OCI-LY3 (cell line): ENCODE measurements at regions not wholly inside any gene's neighbourhood (a gene's known extent, or its start where the extent isn't known, plus 50 kb on each side); places are given as distances from the start of the nearest gene placed in this dataset.

Source experiments
- H2AFZ ChIP-seq: fragments of 200-600, 300-600 bp; shearing (Covaris generic); 2 replicates; pipeline ENCODE4 v1.6.0; 2014; ENCODE audit warnings: antibody characterized with exemption, low read depth, low read length
- H3K27ac ChIP-seq: fragments of 200-600, 300-600 bp; sonication (generic); 2 replicates; pipeline ENCODE4 v1.5.1; 2014; ENCODE audit warnings: mild to moderate bottlenecking, low read length, moderate library complexity, mixed read lengths
- H3K27me3 ChIP-seq: fragments of 200-600, 300-600 bp; sonication (generic); 2 replicates; pipeline ENCODE4 v1.6.1; 2014; ENCODE audit warnings: low read depth, low read length, mixed read lengths
- H3K36me3 ChIP-seq: fragments of 200-600, 300-600 bp; sonication (generic); replicated peaks from 2 replicates; pipeline ENCODE3; 2014; ENCODE audit warnings: low read depth, low read length, mixed read lengths
- H3K4me1 ChIP-seq: fragments of 300-600, 200-600 bp; sonication (generic); 2 replicates; pipeline ENCODE4 v1.6.1; 2014; ENCODE audit warnings: low read length, mixed read lengths
- H3K4me2 ChIP-seq: fragments of 200-600, 300-600 bp; sonication (generic); 2 replicates; pipeline ENCODE4 v1.6.1; 2014; ENCODE audit warnings: low read length, mixed read lengths
- H3K4me3 ChIP-seq: fragments of 300-600, 200-600 bp; sonication (generic); 2 replicates; pipeline ENCODE4 v1.5.1; 2014; ENCODE audit warnings: antibody characterized with exemption, mild to moderate bottlenecking, low read length, moderate library complexity
- H3K79me2 ChIP-seq: fragments of 300-600, 200-600 bp; shearing (Covaris generic); 2 replicates; pipeline ENCODE4 v1.6.1; 2014; ENCODE audit warnings: mild to moderate bottlenecking, low read length, mixed read lengths
- H3K9ac ChIP-seq: fragments of 300-600, 200-600 bp; shearing (Covaris generic); 2 replicates; pipeline ENCODE4 v1.6.0; 2014; ENCODE audit warnings: mild to moderate bottlenecking, low read length, moderate library complexity
- H3K9me3 ChIP-seq: fragments of 200-600, 300-600 bp; shearing (Covaris generic); 2 replicates; pipeline ENCODE4 v1.6.1; 2014; ENCODE audit warnings: low read length, mixed read lengths; ENCODE audit not compliant: insufficient read depth
- H4K20me1 ChIP-seq: fragments of 200-600, 300-600 bp; sonication (generic); 2 replicates; pipeline ENCODE4 v1.6.1; 2016; ENCODE audit warnings: low read length, mixed read lengths; ENCODE audit not compliant: insufficient read depth
- EZH2phosphoT487 ChIP-seq: fragments of 200-600 bp; shearing (Covaris generic); IDR thresholded peaks from 2 replicates; pipeline ENCODE4 v1.6.1; 2018; ENCODE audit warnings: antibody characterized with exemption, mixed run types, low read depth
- TF ChIP-seq, protein P1 (sequence below): fragments of 200-600, 300-600 bp; sonication (generic); IDR thresholded peaks from 2 replicates; pipeline ENCODE4 v1.5.1; 2014; ENCODE audit warnings: antibody characterized with exemption, low read length, low read depth

DNA sequence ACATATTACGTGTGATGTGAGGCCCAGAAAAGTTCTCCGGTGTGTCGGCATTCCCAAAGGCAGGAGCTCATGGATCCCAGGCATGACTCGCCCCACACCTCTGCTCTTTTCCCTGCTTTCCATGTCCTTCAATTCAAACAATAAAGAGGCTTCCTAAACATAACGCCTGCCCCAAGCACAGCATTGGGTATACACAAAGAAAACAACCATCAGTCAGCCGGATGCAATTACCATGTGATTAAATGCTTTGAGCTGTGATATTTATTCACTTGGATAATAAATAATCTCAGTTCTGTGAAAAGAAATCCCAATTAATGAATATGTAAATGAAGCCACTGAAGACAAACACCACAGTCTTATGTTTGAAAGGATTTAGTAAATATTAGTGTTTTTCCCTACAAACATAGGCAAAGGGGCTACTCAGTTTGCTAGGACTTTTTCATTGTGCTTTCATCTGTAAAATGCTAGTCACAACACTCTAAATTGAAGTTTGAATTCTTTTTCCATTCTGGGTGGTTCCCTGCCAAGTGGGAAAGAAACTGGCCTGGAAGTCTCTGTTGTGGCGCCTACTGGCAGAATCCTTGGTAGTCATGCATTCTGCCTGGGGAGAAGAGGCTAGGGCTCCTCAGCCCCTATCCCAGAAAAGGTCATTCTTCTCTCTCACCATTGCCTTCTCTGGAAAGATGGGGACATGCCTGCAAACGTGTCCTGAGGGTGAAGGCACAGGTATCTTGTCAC lies 144.7 kb downstream of the COL6A3 start:
- no peak overlapping the region for H2AFZ ChIP-seq
- H3K9ac ChIP-seq = no peak overlapping the region
- no peaks in the 10 kb centered on the region for H4K20me1 ChIP-seq
- no peaks in the 10 kb centered on the region for H3K36me3 ChIP-seq
- H3K4me1 ChIP-seq = no peaks in the 10 kb centered on the region
- H3K9me3 ChIP-seq = no peaks in the 10 kb centered on the region
- H3K4me3 ChIP-seq = no peak overlapping the region
- H3K27ac ChIP-seq = no peak overlapping the region
- TF ChIP-seq, protein P1, sequence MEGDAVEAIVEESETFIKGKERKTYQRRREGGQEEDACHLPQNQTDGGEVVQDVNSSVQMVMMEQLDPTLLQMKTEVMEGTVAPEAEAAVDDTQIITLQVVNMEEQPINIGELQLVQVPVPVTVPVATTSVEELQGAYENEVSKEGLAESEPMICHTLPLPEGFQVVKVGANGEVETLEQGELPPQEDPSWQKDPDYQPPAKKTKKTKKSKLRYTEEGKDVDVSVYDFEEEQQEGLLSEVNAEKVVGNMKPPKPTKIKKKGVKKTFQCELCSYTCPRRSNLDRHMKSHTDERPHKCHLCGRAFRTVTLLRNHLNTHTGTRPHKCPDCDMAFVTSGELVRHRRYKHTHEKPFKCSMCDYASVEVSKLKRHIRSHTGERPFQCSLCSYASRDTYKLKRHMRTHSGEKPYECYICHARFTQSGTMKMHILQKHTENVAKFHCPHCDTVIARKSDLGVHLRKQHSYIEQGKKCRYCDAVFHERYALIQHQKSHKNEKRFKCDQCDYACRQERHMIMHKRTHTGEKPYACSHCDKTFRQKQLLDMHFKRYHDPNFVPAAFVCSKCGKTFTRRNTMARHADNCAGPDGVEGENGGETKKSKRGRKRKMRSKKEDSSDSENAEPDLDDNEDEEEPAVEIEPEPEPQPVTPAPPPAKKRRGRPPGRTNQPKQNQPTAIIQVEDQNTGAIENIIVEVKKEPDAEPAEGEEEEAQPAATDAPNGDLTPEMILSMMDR = no peak
- no peak for TF ChIP-seq EZH2phosphoT487
- no peaks in the 10 kb centered on the region for H3K27me3 ChIP-seq
- H3K4me2 ChIP-seq = no peak overlapping the region
- no peaks in the 10 kb centered on the region for H3K79me2 ChIP-seq

DNA sequence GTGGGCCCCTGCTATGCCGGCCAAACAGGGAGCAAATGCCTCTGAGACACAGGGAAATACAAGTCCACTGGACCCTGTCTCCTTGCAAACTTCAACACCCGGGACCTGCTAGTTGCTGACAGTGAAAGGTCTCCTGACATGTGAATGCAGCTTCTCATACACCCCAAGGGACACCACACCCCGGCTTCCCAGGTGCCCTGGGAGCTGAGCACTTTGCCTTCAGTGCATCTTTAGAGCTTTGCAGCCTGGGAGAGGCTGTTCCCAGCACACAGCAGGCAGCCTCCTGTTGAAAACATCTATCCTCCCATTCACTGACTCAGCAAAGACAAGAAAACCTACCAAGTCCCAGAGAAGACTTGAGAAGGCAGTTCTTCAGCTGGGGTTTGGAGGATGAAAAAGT lies 143.4 kb downstream of the COL6A3 start:
- Histone ChIP-seq H3K36me3 (no peaks in the 10 kb centered on the region), H3K9me3 (no peaks in the 10 kb centered on the region), H3K4me2 (no peak overlapping the region), H3K4me3 (no peak overlapping the region), H3K9ac (no peak overlapping the region), H4K20me1 (no peaks in the 10 kb centered on the region), H3K4me1 (no peaks in the 10 kb centered on the region), H2AFZ (no peak overlapping the region), H3K27ac (no peak overlapping the region), H3K27me3 (no peaks in the 10 kb centered on the region), H3K79me2 (no peaks in the 10 kb centered on the region)
- TF ChIP-seq, protein P1 = no peak
- TF ChIP-seq EZH2phosphoT487 = no peak

DNA sequence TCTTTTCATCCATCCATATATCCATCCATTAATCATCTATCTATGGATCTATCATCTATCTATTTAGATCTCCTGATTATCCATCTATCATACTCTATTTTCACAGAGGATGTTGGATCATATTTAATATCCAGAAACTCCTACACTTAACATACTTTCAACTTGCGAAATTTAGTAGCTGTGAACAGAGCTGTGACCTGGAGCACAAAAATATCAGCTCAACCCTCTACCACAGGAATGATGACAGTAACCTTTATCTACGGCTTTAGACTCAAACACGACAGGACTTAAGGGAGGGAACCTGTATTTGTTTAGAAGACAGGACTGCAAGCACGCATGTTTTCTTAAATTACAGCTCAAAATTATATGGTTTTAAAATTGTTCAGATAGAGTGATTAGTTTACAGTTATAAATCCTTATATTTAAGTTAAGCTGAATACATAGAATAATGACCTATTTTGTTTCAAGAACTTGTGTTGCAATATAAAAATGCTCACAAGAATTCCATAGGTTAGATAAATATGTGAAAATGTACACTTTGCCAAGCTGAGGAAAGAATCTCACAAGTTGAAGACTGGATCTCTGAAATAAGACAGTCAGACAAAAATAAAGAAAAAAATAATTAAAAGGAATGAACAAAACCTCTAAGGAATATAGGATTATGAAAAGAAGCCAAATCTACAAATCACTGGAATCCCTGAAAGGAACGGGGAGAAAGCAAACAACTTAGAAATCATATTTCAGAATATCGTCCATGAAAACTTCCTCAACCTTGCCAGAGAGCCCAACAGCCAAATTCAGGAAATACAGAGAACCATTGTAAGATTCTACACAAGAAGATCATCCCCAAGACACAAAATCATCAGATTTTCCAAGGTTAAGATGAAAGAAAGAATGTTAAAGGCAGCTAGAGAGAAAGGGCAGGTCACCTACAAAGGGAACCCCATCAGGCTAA lies 142.0 kb downstream of the COL6A3 start:
- Histone ChIP-seq H2AFZ (no peak overlapping the region), H3K79me2 (no peaks in the 10 kb centered on the region), H3K4me2 (no peak overlapping the region), H3K36me3 (no peaks in the 10 kb centered on the region), H3K4me1 (no peaks in the 10 kb centered on the region), H3K27ac (no peak overlapping the region), H3K9ac (no peak overlapping the region), H3K27me3 (no peaks in the 10 kb centered on the region), H3K4me3 (no peak overlapping the region), H4K20me1 (no peaks in the 10 kb centered on the region), H3K9me3 (no peaks in the 10 kb centered on the region)
- TF ChIP-seq, protein P1 = no peak
- no peak for TF ChIP-seq EZH2phosphoT487
